Cardiac muscle cell (in vitro differentiated cells and primary cell): ENCODE measurements at regions not wholly inside any gene's neighbourhood (a gene's known extent, or its start where the extent isn't known, plus 50 kb on each side); places are given as distances from the start of the nearest gene placed in this dataset.

Experiments used
- DNase-seq, 2 donors: peaks; one replicate each; pipeline versions ENCODE4 v3.0.0 to v3.0.0-alpha.2; 2010 to 2017; ENCODE audit warnings: low read depth in 1 of 2, low spot score in 1 of 2
- H3K27ac ChIP-seq: fragments of 200-600 bp; sonication (generic); 2 replicates; pipeline ENCODE4 v1.5.1; 2016
- H3K27me3 ChIP-seq: fragments of 200-600 bp; sonication (generic); 2 replicates; pipeline ENCODE4 v1.6.0; 2016; ENCODE audit warnings: control low read depth
- H3K36me3 ChIP-seq: fragments of 200-600 bp; sonication (generic); 2 replicates; pipeline ENCODE4 v1.5.1; 2016; ENCODE audit warnings: control low read depth
- H3K4me1 ChIP-seq: fragments of 200-600 bp; sonication (generic); 2 replicates; pipeline ENCODE4 v1.8.1; 2017; ENCODE audit warnings: low read depth, mild to moderate bottlenecking, mixed run types
- H3K4me3 ChIP-seq: fragments of 200-600 bp; sonication (generic); 2 replicates; pipeline ENCODE4 v1.5.1; 2016; ENCODE audit warnings: mild to moderate bottlenecking
- H3K9me3 ChIP-seq: fragments of 200-600 bp; sonication (generic); 2 replicates; pipeline ENCODE4 v1.5.1; 2017; ENCODE audit warnings: low read depth, mild to moderate bottlenecking, control low read depth
- TF ChIP-seq, protein P1 (sequence below): IDR thresholded peaks from 2 replicates; pipeline ENCODE4 v1.5.1; 2012; ENCODE audit warnings: low read depth, mild to moderate bottlenecking, low read length

GRCh38 chr6:111971866-111972532 is 81.9 kb upstream of the CCN6 start:
- Histone ChIP-seq H3K27ac (no peak overlapping the region), H3K36me3 (no peaks in the 10 kb centered on the region), H3K27me3 (peaks cover 28% of the 10 kb centered on the region), H3K4me1 (peaks cover 30% of the 10 kb centered on the region), H3K4me3 (no peak overlapping the region), H3K9me3 (no peaks in the 10 kb centered on the region)
- TF ChIP-seq, protein P1, sequence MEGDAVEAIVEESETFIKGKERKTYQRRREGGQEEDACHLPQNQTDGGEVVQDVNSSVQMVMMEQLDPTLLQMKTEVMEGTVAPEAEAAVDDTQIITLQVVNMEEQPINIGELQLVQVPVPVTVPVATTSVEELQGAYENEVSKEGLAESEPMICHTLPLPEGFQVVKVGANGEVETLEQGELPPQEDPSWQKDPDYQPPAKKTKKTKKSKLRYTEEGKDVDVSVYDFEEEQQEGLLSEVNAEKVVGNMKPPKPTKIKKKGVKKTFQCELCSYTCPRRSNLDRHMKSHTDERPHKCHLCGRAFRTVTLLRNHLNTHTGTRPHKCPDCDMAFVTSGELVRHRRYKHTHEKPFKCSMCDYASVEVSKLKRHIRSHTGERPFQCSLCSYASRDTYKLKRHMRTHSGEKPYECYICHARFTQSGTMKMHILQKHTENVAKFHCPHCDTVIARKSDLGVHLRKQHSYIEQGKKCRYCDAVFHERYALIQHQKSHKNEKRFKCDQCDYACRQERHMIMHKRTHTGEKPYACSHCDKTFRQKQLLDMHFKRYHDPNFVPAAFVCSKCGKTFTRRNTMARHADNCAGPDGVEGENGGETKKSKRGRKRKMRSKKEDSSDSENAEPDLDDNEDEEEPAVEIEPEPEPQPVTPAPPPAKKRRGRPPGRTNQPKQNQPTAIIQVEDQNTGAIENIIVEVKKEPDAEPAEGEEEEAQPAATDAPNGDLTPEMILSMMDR = no peak
- DNase-seq = no peak

GRCh38 chr6:111972745-111973117 is 81.2 kb upstream of the CCN6 start:
- Histone ChIP-seq H3K4me3 (no peak overlapping the region), H3K36me3 (no peaks in the 10 kb centered on the region), H3K27ac (no peak overlapping the region), H3K4me1 (peaks cover 30% of the 10 kb centered on the region), H3K9me3 (no peaks in the 10 kb centered on the region), H3K27me3 (peaks cover 21% of the 10 kb centered on the region)
- no peak for DNase-seq
- TF ChIP-seq, protein P1 = no peak

DNA sequence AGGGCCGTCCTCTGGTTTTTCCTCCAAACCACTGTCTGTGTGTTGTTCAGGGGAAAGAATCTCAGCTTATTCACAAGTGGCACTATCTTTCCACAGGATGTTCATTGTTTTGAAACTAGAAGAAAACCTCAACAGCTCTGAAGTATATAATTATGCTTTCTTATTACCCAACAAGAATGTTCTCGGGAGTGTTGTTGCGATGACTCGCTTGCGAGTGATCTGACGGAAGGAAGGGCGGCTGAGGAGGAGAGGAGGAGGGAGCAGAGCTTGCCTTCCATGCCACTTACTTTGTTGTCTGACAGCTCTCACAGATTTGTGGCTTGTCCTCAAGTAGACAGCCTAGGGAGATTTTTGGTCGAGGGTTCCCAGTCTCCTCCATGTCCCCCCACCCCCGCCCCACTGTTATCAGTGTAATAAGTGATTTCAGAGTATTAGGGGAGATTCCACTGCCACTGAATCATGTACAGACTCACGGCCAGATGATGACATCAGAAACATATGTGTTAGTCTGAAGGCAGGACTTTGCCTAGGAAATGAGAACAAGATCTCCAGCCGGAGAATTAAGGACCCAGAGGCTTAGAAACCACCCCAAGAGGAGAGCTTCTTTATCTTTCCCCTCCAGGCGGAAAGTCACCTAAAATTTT is 80.7 kb upstream of the CCN6 start:
- no peak overlapping the region for H3K27ac ChIP-seq
- peak in 1 of 2 donors; percentile 96 for DNase-seq
- H3K27me3 ChIP-seq = peaks cover 19% of the 10 kb centered on the region
- no peaks in the 10 kb centered on the region for H3K36me3 ChIP-seq
- no peaks in the 10 kb centered on the region for H3K9me3 ChIP-seq
- TF ChIP-seq, protein P1 = no peak
- no peak overlapping the region for H3K4me3 ChIP-seq
- H3K4me1 ChIP-seq = peaks cover 30% of the 10 kb centered on the region

DNA sequence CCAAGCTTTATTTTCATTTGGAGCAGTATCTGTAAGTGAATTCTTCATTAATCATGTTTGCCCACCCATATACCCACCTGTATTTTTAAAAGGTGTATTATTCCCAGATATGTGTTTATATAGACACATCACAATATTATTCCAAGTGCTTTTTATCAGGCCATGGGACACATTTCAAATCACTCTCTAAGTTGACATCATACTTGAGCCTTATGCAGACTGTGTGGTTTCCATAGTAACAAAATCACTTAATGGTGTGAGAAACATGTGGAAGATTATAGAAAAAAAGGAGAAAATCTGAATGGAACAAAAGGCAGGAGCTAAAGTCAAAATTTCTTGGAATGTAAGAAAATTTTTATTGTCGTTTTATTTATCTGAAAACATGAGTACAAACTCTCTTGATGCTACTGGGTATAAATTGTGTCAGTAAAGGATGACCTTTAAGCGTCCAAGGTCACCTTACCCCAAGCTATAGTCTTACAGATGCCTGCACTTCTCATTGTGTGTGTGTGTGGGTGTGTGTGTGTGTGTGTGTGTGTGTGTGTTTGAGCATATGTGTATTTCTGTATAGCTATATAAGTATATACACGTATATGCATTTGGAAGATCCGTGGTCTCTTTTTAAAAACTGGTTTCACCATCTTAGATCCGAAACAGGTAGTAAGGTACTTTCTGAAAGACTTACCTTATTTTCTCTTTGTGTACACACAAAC is 79.8 kb upstream of the CCN6 start:
- Histone ChIP-seq H3K4me3 (no peak overlapping the region), H3K9me3 (no peaks in the 10 kb centered on the region)
- TF ChIP-seq, protein P1 = no peak

DNA sequence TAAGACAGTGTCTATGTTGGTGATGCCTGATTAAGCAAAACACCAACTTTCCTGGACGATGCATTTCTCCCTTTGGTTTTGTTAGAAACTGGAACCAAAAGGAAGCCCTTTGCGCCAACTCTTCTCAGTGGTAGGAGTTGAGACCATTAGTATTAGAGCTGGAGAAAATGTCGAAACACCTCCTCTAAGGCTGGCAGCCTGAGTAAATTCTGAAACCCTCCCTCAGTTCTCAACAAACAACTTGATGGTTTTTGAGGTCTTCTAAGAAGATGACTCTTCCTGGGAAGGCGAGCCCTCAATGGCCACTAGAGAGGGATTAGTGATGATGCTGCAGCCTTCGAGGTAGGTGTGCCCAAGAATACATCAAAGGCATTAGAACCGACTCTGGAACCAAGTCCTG is 78.4 kb upstream of the CCN6 start:
- H3K4me1 ChIP-seq = peaks cover 30% of the 10 kb centered on the region
- no peak for DNase-seq
- H3K27me3 ChIP-seq = peaks cover 19% of the 10 kb centered on the region
- TF ChIP-seq, protein P1 = no peak
- no peaks in the 10 kb centered on the region for H3K36me3 ChIP-seq
- no peak overlapping the region for H3K4me3 ChIP-seq
- H3K27ac ChIP-seq = no peak overlapping the region
- H3K9me3 ChIP-seq = no peaks in the 10 kb centered on the region

More for the DNA sequence above, 79.8 kb upstream of the CCN6 start:
- no peak overlapping the region for H3K27ac ChIP-seq
- H3K4me1 ChIP-seq = peaks cover 30% of the 10 kb centered on the region
- H3K36me3 ChIP-seq = no peaks in the 10 kb centered on the region
- peaks cover 16% of the 10 kb centered on the region for H3K27me3 ChIP-seq
- peak in 1 of 2 donors; percentile 71 for DNase-seq
